ENCODE measurements at regions not wholly inside any gene's neighbourhood (a gene's known extent, or its start where the extent isn't known, plus 50 kb on each side); places are given as distances from the start of the nearest gene placed in this dataset.

GRCh38 chr4:159855731-159856130, 752.9 kb downstream of the RAPGEF2 start:
- Histone ChIP-seq H2AFZ (ENCODE audit: low read depth, low read length) (no peak overlapping the region), H3K36me3 (replicated peaks; ENCODE audit: low read depth, low read length) (no peaks in the 10 kb centered on the region), H3K27ac (ENCODE audit: low read length) (no peak overlapping the region), H3K79me2 (ENCODE audit: low read length) (no peaks in the 10 kb centered on the region), H3K4me3 (ENCODE audit: low read length) (no peak overlapping the region), H3K9me3 (ENCODE audit: insufficient read depth, low read length) (no peaks in the 10 kb centered on the region), H4K20me1 (ENCODE audit: insufficient read depth, low read length) (no peaks in the 10 kb centered on the region), H3K4me1 (ENCODE audit: low read length) (no peaks in the 10 kb centered on the region), H3K9ac (ENCODE audit: low read length) (no peak overlapping the region), H3K27me3 (ENCODE audit: low read depth, low read length) (no peaks in the 10 kb centered on the region), H3K4me2 (ENCODE audit: low read length) (no peak overlapping the region)
- TF ChIP-seq CTCF (IDR thresholded peaks at IDR 0.05; ENCODE audit: low read depth, low read length) (no peak), EZH2phosphoT487 (IDR thresholded peaks at IDR 0.05; ENCODE audit: low read depth) (no peak)

GRCh38 chr4:159856451-159856850, 753.6 kb downstream of the RAPGEF2 start:
- Histone ChIP-seq H3K4me1 (ENCODE audit: low read length) (no peaks in the 10 kb centered on the region), H2AFZ (ENCODE audit: low read depth, low read length) (no peak overlapping the region), H3K9ac (ENCODE audit: low read length) (no peak overlapping the region), H3K27ac (ENCODE audit: low read length) (no peak overlapping the region), H3K9me3 (ENCODE audit: insufficient read depth, low read length) (no peaks in the 10 kb centered on the region), H3K27me3 (ENCODE audit: low read depth, low read length) (no peaks in the 10 kb centered on the region), H3K79me2 (ENCODE audit: low read length) (no peaks in the 10 kb centered on the region), H4K20me1 (ENCODE audit: insufficient read depth, low read length) (no peaks in the 10 kb centered on the region), H3K36me3 (replicated peaks; ENCODE audit: low read depth, low read length) (no peaks in the 10 kb centered on the region), H3K4me2 (ENCODE audit: low read length) (no peak overlapping the region), H3K4me3 (ENCODE audit: low read length) (no peak overlapping the region)
- no peak for TF ChIP-seq CTCF (IDR thresholded peaks at IDR 0.05; ENCODE audit: low read depth, low read length)
- no peak for TF ChIP-seq EZH2phosphoT487 (IDR thresholded peaks at IDR 0.05; ENCODE audit: low read depth)

GRCh38 chr4:159859656-159860148, 756.8 kb downstream of the RAPGEF2 start:
- no peaks in the 10 kb centered on the region for H3K27me3 ChIP-seq (ENCODE audit: low read depth, low read length)
- no peak overlapping the region for H3K4me2 ChIP-seq (ENCODE audit: low read length)
- H3K4me3 ChIP-seq (ENCODE audit: low read length) = no peak overlapping the region
- H3K36me3 ChIP-seq (replicated peaks; ENCODE audit: low read depth, low read length) = no peaks in the 10 kb centered on the region
- no peak for TF ChIP-seq CTCF (IDR thresholded peaks at IDR 0.05; ENCODE audit: low read depth, low read length)
- TF ChIP-seq EZH2phosphoT487 (IDR thresholded peaks at IDR 0.05; ENCODE audit: low read depth) = no peak
- no peaks in the 10 kb centered on the region for H3K79me2 ChIP-seq (ENCODE audit: low read length)
- H3K9ac ChIP-seq (ENCODE audit: low read length) = no peak overlapping the region
- no peaks in the 10 kb centered on the region for H3K4me1 ChIP-seq (ENCODE audit: low read length)
- no peak overlapping the region for H2AFZ ChIP-seq (ENCODE audit: low read depth, low read length)
- H3K27ac ChIP-seq (ENCODE audit: low read length) = no peak overlapping the region
- no peaks in the 10 kb centered on the region for H4K20me1 ChIP-seq (ENCODE audit: insufficient read depth, low read length)
- no peaks in the 10 kb centered on the region for H3K9me3 ChIP-seq (ENCODE audit: insufficient read depth, low read length)

- Histone ChIP-seq H3K4me1 (ENCODE audit: low read length) (no peaks in the 10 kb centered on the region), H3K27me3 (ENCODE audit: low read depth, low read length) (no peaks in the 10 kb centered on the region), H3K27ac (ENCODE audit: low read length) (no peak overlapping the region), H2AFZ (ENCODE audit: low read depth, low read length) (no peak overlapping the region), H3K4me2 (ENCODE audit: low read length) (no peak overlapping the region), H3K4me3 (ENCODE audit: low read length) (no peak overlapping the region), H3K36me3 (replicated peaks; ENCODE audit: low read depth, low read length) (no peaks in the 10 kb centered on the region), H4K20me1 (ENCODE audit: insufficient read depth, low read length) (no peaks in the 10 kb centered on the region), H3K9ac (ENCODE audit: low read length) (no peak overlapping the region), H3K79me2 (ENCODE audit: low read length) (no peaks in the 10 kb centered on the region), H3K9me3 (ENCODE audit: insufficient read depth, low read length) (no peaks in the 10 kb centered on the region)
- TF ChIP-seq CTCF (IDR thresholded peaks at IDR 0.05; ENCODE audit: low read depth, low read length) = no peak
- TF ChIP-seq EZH2phosphoT487 (IDR thresholded peaks at IDR 0.05; ENCODE audit: low read depth) = no peak
These were observed 758.1 kb downstream of the RAPGEF2 start for GRCh38 chr4:159860945-159861344.

Data from OCI-LY3 (cell line).